GM21786 (cell line): ENCODE measurements at regions not wholly inside any gene's neighbourhood (a gene's known extent, or its start where the extent isn't known, plus 50 kb on each side); places are given as distances from the start of the nearest gene placed in this dataset.

Experiments
- ATAC-seq: cut with Tn5 transposase; IDR thresholded peaks from one replicate; pipeline ENCODE4 v1.9.1; 2021; ENCODE audit not compliant: unreplicated experiment

DNA sequence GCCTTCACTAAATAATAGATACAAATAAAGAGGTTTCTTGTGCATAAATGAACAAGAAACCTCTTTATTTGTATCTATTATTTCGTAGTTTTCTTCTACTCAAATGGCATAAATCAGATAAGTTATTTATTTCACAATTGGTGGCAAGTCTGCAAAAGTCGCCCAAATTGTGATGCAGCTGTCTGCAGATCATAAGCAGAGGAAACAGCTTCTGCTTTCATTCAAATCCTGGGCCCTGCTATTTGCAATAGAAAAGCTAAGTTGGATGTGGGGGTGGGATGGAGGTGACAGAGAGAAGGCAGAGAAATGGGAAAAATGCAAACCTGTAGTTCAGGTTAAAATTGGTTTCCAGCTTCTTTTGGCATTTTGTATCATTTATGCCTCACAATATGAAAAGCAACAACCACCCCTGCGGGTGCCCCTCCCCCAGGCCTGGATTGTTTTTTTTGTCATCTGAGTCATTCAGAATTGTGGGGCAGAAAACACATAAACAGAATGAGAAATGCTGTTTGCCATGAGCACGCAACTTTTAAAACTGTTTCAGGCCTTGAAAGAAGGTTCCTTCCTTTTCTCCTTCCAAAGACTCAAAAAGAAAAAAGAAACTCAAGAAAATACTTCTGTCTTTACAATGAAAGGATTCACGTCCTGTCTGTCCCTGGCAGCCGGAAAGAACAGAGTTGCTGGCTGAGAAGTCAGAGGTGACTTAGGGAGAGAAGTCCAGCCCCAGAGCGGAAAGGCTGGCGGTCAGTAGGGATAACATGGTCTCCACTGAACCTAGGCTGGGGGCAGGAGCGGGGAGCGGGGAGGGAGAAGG, 132.9 kb downstream of the BAMBI start:
- no peak for ATAC-seq

DNA sequence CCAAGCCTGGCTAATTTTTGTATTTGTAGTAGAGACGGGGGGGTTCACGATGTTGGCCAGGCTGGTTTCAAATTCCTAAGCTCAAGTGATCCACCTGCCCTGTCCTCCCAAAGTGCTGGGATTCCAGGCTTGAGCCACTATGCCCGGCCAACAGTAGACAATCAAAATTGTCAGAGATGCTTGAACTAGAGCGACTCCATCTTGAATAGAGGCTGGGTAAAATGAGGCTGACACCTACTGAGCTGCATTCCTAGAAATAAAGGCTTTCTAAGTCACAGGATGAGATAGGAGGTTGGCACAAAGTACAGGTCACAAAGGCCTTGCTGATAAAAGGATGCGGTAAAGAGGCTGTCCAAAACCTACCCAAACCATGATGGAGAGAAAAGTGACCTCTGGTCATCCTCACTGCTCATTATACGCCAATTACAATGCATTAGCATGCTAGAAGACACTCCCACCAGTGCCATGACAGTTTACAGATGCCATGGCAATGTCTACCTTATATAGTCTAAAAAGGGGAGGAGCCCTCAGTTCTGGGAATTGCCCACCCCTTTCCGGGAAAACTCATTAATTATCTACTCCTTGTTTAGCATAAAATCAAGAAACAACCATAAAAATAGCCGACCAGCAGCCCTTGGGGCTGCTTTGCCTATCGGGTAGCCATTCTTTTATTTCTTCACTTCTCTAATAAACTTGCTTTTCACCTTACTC, 134.5 kb downstream of the BAMBI start:
- no peak for ATAC-seq

DNA sequence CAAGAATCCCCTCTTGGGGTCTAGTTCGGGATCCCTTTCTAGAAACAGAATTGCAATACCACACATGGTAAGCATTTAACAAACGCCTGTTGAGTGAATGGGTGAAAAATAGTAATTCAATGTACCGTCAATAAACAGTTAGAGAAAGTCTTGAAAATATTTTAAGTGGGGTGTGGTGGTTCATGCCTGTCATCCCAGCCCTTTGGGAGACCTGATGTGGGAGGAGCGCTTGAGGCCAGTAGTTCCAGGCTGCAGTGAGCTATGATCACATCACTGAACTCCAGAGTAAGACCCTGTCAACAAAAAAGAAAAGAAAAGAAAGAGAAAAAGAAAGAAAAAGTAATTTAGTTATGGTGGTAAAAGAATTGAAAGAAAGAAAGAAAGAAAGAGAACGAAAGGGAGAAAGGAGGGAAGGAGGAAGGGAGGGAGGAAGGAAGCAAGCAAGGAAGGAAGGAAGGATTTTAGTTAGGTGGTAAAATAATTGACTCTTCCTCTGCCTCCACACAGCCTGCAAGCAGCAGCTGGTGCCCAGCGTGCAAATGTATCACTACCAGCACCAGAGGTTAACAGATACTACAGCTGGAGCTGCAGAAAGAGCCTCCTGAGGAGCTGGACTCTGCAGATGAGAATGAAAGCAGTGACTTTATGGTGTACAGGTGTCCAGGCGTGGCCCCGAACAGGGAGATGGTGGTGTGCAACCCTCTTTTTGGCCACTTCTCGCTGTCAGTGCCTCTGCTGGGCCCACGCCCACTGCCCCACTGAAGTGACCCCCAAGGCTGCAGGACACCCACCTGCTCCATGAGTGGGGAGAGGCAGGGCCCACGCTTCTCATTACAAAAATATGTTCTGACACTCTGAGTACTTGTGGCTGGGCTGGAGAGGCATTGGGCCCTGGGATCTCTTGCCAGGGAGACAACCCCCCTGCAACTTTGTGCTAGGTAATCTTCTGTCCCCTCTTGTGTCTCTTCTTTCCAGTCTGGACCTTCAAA, 135.4 kb downstream of the BAMBI start:
- ATAC-seq = no peak

GRCh38 chr10:28815681-28816080, 138.4 kb downstream of the BAMBI start:
- ATAC-seq = no peak

- no peak for ATAC-seq
These were observed 145.6 kb downstream of the BAMBI start for GRCh38 chr10:28822719-28823464.

DNA sequence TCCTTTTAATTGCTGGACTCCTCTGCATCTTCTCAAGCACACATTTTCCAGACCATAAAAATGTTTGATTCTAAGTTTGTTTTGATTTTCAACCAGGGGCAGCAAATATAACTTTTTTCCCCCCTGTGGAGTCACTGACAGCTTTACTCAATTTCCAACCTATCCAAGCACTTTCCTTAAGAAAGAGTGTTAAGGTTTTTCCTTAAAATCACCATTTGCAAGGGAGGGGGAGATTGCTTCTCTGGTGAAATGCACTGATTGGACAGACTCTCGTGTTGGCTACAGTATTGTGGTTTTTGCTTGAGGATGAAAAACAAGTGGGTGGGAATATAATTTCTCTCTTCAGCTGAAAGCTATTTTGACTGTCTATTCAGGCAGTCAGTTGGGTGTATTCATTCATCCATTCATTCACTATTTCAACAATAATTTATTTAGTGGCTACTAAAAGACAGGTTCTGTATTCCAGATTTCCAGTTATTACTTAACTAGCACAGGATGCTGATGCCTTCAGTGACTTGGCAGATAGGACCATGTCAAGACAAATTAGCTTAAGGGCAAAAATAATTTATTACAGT, 146.3 kb downstream of the BAMBI start:
- ATAC-seq = no peak

DNA sequence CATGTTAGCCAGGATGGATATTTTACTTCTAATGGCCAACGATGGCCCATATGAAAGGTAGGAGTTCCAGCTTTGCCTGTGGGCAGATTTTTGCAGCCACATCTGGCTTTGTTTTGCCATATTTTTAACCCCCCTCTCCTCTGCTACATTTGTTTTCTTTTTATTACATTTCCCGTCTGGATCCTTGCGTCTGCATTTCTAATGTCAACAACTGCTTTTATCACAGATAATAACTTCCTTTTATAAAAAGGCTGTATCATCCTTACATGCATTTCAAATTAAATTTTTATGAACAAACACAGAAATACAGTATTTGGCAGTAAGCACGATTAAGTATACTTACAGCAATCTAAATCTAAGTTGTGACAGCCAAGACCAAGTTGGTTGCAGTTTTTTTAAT, 156.0 kb downstream of the BAMBI start:
- no peak for ATAC-seq

DNA sequence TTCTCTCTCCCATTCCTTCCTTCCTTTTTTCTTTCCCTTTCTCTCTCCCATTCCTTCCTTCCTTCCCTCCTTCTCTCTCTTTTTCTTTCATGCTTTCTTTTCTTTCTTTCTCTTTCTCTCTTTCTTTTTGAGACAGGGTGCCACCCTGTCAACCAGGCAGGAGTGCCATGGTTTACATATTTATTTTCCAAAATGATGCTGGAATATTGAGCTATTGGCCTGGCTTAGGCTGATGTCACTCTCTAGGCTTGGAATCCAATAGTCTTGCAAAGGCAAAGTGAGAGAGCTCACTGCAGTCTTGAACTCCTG, 159.1 kb downstream of the BAMBI start:
- no peak for ATAC-seq

GRCh38 chr10:28837613-28838390, 160.5 kb downstream of the BAMBI start:
- ATAC-seq = no peak

DNA sequence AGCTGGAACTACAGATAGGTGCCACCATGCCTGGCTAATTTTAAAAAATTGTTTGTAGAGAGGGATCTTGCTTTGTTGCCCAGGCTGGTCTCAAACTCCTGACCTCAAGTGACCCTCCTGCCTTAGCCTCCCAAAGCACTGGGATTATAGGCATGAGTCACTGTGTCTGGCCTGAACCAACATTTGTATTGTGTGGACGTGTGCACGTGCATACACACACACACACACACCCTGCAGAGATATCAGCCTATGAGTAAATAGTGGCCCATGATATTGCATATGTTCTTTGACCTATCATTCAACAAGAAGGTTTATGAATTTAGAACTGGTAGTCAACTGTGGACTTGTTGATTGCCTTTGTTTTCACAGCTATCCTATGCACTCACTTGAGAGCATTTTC, 161.6 kb downstream of the BAMBI start:
- ATAC-seq = no peak

- ATAC-seq = no peak
These were observed 162.3 kb downstream of the BAMBI start for GRCh38 chr10:28839600-28840007.

GRCh38 chr10:28840202-28840601, 162.9 kb downstream of the BAMBI start:
- ATAC-seq = no peak

DNA sequence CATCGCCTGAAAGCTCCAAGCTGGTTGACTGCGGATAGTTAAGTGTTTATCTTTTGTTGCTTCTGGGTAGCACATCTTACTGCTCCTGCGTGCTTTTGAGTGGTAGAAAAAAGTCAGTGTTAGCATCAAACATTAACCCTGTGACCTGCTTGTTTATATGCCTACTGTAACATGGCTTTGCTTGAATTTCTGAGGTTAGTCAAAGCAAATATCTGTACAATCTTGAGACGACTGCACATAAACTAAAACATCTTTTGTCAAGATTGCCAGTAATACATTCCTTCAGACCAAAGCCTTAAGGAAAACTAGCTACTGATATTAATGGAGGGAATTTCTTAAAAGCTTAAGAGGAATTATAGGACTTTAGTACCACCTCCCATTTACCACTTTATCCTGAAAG, 163.7 kb downstream of the BAMBI start:
- ATAC-seq = no peak

- ATAC-seq = no peak
These were observed 164.3 kb downstream of the BAMBI start for GRCh38 chr10:28841625-28842024.

DNA sequence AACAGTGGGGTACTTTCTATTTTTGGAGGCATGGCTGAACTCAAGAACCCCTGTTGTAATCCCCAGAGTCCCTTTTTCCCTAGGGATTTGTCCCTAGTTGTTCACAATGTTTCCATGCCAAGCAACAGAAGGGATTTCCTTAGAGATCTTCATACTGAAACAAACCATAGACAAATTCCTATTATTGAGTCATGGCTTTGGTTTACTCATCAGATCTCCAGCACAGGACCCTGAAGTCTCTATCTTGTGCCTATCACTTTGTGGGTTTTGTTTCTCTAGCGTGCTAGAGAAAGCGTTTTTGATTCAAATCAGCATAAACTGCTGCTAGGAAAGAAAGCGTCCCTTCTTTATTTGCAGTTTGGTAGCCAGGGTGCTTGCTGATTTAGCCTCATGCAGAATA, 165.0 kb downstream of the BAMBI start:
- ATAC-seq = no peak

- no peak for ATAC-seq
These were observed 167.8 kb downstream of the BAMBI start for GRCh38 chr10:28845009-28845682.

DNA sequence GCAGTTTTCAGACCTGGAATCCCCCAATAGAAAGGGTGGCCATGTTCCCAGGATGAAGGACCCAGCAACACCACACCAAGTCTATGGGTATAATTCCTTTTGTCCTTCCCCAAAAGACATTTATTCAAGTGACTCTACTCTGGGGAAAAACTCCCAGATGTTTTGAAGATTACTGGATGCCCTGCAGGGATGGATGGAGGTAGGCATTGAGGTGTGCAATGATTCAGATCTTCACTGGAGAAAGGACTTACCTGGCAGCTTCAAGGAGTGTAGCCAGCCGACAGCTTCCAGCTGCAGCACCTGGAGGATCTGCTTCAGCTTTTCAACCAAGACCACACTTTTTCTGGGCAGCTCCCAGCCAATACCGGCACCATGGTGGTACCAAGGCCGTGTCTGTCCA, 172.0 kb downstream of the BAMBI start:
- ATAC-seq = no peak

- no peak for ATAC-seq
These were observed 172.5 kb downstream of the BAMBI start for GRCh38 chr10:28849821-28850220.

- ATAC-seq = no peak
These were observed 173.5 kb downstream of the BAMBI start for GRCh38 chr10:28850784-28851183.
